Activated CD8-positive, alpha-beta memory T cell treated with anti-CD3 and anti-CD28 coated beads for 36 hours (primary cell): ENCODE measurements at regions not wholly inside any gene's neighbourhood (a gene's known extent, or its start where the extent isn't known, plus 50 kb on each side); places are given as distances from the start of the nearest gene placed in this dataset.
"Not testable (repeated sequence)": the region's sequence is repeated elsewhere in the genome, so short reads cannot be mapped to it uniquely, and the experiment has no call there.

Experiments
- CTCF ChIA-PET: fragments of 350-600 bp; sonication (Branson Sonifier 250); formaldehyde crosslinking; loops from one replicate; lab custom pipeline; 2021; ENCODE audit warnings: antibody characterized with exemption; lab: Charles Lee
- POLR2A ChIA-PET: fragments of 350-600 bp; sonication (Branson Sonifier 250); formaldehyde crosslinking; loops from one replicate; lab custom pipeline; 2021; ENCODE audit warnings: antibody characterized with exemption; lab: Charles Lee

- ChIA-PET CTCF (no interaction called here), POLR2A (no interaction called here)
Measured at GRCh38 chr6:125421836-125422235, 120.1 kb upstream of the HDDC2 start.

- POLR2A ChIA-PET, result no interaction called here
- CTCF ChIA-PET, result no interaction called here
Measured at GRCh38 chr6:125423047-125423446, 121.3 kb upstream of the HDDC2 start.

DNA sequence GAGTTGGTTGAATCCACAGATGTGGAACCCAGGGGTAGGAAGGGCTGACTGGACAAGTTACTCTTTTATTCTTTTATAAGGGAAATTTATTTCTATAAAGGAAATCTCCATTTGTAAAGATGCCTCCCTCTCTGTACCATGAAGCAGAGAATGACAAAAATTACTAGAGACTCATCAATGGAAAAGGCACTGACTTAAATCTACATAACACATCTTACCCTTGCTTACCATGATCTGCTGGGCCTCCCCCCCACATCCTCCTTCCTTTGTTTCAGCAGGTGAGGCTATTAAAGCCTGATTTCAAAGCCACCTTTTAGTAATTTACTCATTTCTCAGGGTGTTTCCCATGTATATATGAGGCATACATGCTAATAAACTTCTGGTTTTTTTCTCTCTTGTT lies 130.2 kb upstream of the HDDC2 start:
- POLR2A ChIA-PET, result no interaction called here
- CTCF ChIA-PET, result no interaction called here

DNA sequence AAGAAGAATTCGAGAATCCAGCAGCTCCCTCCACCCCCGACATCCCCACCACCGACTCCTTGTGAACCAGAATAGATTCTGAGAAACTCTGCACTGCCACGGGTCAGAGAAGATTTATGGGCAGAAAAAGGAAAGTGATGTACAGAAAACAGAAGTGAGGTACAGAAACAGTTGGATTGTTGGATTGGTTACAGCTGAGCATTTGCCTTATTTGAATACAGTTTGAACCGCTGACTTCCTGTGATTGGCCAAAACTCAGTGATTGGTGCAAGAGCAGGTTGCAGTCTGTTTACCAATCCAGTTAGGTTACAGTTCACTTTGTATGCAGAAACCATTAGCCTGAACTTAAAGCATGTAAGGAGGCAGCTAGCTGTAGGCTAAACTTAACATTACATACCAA lies 131.2 kb upstream of the HDDC2 start:
- POLR2A ChIA-PET, result no interaction called here
- CTCF ChIA-PET, result no interaction called here

- ChIA-PET CTCF (no interaction called here), POLR2A (no interaction called here)
Measured at GRCh38 chr6:125434760-125435159, 133.0 kb upstream of the HDDC2 start.

GRCh38 chr6:125439512-125439911 lies 137.7 kb upstream of the HDDC2 start:
- POLR2A ChIA-PET, result no interaction called here
- CTCF ChIA-PET, result no interaction called here

- ChIA-PET CTCF (no interaction called here), POLR2A (no interaction called here)
Measured at GRCh38 chr6:125444006-125444923, 142.5 kb upstream of the HDDC2 start.

- CTCF ChIA-PET, result no interaction called here
- POLR2A ChIA-PET, result no interaction called here
Measured at GRCh38 chr6:125445054-125445453, 143.3 kb upstream of the HDDC2 start.

GRCh38 chr6:125446011-125446410 lies 144.2 kb upstream of the HDDC2 start:
- ChIA-PET CTCF (no interaction called here), POLR2A (no interaction called here)

DNA sequence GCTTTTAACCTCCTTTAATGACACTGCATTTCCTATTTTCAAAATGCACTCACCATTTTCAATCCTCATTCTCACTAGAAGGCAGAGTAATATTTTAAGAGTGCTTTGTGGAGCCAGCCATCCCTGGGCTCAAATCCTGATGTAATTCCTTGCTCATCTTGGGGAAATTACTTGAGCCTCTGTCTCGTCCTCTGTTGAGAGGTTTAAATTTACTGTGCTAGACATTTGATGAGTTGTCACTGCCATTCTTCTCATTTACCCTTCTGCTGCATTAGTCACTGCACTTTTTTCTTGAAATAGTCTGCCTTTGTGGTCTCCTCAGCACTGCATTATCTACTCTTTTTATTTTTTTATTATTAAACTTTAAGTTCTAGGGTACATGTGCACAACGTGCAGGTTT lies 150.0 kb upstream of the HDDC2 start:
- POLR2A ChIA-PET, result no interaction called here
- CTCF ChIA-PET, result no interaction called here

GRCh38 chr6:125453516-125453915 lies 151.7 kb upstream of the HDDC2 start:
- ChIA-PET POLR2A (no interaction called here), CTCF (no interaction called here)

DNA sequence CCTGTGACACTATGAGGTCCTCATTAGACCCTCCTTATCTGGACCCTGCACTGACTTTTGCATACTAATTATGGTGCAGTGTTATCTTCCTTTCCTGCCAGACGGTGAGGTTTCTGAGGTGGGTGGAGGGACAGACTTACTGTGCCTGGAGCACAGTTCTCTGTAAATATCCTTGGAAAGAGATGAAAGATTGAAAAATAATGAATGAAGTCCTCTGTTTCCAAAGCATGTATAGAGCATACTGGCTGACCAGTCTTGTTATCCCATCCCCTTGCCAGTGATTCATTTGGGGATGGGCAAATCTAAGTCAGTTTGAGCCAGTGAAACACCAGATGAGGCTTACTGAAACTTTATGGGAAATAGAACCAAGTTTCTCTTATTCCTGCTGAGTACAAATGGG lies 152.6 kb upstream of the HDDC2 start:
- POLR2A ChIA-PET, result no interaction called here

GRCh38 chr6:125458493-125458892 lies 156.7 kb upstream of the HDDC2 start:
- CTCF ChIA-PET, POLR2A ChIA-PET: not testable (repeated sequence)

More for the DNA sequence above, 152.6 kb upstream of the HDDC2 start:
- CTCF ChIA-PET, result no interaction called here

DNA sequence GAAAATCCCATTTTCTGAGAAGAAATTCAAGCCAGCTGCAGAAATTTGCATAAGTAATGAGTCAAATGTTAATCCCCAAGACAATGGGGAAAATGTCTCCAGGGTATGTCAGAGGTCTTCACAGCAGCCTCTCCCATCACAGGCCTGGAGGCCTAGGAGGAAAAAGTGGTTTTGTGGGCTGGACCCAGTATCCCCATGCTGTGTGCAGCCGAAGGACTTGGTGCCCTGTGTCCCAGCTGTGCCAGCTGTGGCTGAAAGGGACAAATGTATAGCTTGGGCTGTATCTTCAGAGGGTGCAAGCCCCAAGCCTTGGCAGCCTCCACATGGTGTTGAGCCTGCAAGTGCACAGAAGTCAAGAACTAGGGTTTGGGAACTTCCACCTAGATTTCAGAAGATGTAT lies 163.6 kb upstream of the HDDC2 start:
- CTCF ChIA-PET, POLR2A ChIA-PET: not testable (repeated sequence)

- ChIA-PET CTCF (no interaction called here), POLR2A (no interaction called here)
Measured at GRCh38 chr6:125469915-125470314, 168.1 kb upstream of the HDDC2 start.

GRCh38 chr6:125471667-125472066 lies 169.9 kb upstream of the HDDC2 start:
- POLR2A ChIA-PET, result no interaction called here
- CTCF ChIA-PET, result no interaction called here

DNA sequence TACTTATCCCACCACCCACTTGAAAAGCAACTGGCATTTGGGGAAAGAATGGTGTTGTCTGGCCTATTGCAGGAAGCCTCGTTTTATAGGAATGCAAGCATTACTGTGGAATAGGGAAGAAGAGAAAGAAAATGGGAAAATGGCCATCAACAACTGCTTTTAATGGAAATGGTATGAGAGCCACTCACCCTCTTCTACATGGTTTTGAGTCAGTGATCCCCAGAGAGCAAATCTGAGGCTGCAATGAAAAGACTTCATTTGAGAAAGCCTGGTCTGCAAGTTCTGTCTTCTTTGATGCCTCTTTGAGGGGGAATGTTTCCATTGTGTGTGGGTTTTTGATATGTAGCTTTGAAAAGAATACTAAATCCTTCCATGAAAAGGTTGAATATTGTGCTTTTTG lies 172.3 kb upstream of the HDDC2 start:
- CTCF ChIA-PET, result no interaction called here
- POLR2A ChIA-PET, result no interaction called here

DNA sequence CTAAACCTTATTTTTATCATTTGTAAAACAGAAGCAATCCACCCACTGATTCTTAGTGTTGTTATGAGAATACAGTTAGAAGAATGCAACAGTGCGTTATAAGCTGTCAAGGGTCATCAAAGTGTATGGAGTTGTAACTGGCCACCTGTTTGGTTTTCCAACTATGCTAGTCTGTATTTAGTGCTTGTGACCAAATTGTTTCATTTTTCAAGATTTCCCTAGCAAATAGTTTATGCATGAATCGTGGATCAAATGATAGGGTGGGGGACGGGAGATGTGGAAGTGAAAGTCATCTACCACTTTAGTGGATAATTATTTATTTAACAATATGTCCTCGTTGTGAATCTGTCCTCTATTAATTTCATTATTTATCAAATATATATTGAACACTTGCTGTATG lies 175.4 kb upstream of the HDDC2 start:
- POLR2A ChIA-PET, result no interaction called here
- CTCF ChIA-PET, result no interaction called here

GRCh38 chr6:125477844-125478243 lies 176.1 kb upstream of the HDDC2 start:
- CTCF ChIA-PET, result no interaction called here

GRCh38 chr6:125480146-125480545 lies 178.4 kb upstream of the HDDC2 start:
- CTCF ChIA-PET, result no interaction called here
- POLR2A ChIA-PET, result no interaction called here

More at GRCh38 chr6:125477844-125478243, 176.1 kb upstream of the HDDC2 start:
- POLR2A ChIA-PET, result no interaction called here

DNA sequence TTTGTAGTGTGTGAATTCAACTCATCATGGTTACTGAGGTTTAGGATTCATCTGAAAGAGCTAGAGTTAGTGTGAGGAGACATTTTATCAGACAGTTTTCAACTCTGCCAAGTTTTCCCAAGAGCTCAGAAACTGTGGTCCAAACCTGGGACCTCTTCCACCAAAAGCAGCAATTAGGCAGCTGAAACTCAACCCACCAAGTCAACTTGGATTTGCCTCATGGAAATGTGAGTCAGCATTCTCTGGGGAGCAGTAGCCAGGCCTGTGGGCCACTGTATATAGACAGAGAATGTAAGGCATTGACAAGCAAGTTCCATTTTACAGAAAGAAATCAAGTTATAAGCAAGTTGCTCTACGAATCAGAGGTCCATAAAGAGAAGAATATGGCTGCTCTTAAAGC lies 178.8 kb upstream of the HDDC2 start:
- ChIA-PET CTCF (no interaction called here), POLR2A (no interaction called here)

DNA sequence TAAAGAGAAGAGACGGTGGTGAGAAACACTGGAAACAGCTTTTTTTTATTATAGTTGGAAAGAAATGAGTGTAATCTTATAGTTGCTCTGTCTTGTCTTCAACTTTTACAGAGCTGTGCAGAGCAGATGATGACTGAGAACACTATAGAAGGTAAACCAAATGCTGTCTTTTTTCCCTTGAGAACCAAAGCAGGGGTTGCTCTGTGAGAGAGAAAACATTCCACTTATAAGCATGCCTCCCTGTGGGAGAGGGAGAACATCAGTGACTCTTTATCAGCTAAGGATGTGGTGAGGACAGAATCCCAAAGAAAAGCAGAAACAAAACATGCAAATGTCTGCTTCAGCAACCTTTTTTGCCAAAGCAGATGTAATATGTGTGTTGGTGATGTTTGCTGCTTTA lies 179.3 kb upstream of the HDDC2 start:
- POLR2A ChIA-PET, result no interaction called here
- CTCF ChIA-PET, result no interaction called here
